ENCODE measurements at regions not wholly inside any gene's neighbourhood (a gene's known extent, or its start where the extent isn't known, plus 50 kb on each side); places are given as distances from the start of the nearest gene placed in this dataset.

- no peak overlapping the region for H3K4me3 ChIP-seq (ENCODE audit: control insufficient read depth, low read depth, low read length)
- DNase-seq (ENCODE audit: low read depth), result no peak
- no peak for TF ChIP-seq CTCF (IDR thresholded peaks at IDR 0.05; ENCODE audit: control insufficient read depth, insufficient read depth, low read depth, low read length, missing control alignments)
These were observed 356.6 kb upstream of the RSPO3 start for GRCh38 chr6:126761854-126762253.

- no peak for TF ChIP-seq CTCF (IDR thresholded peaks at IDR 0.05; ENCODE audit: control insufficient read depth, insufficient read depth, low read depth, low read length, missing control alignments)
- no peak for DNase-seq (ENCODE audit: low read depth)
- no peak overlapping the region for H3K4me3 ChIP-seq (ENCODE audit: control insufficient read depth, low read depth, low read length)
These were observed 354.4 kb upstream of the RSPO3 start for GRCh38 chr6:126764104-126764503.

- DNase-seq (ENCODE audit: low read depth), result no peak
- no peak for TF ChIP-seq CTCF (IDR thresholded peaks at IDR 0.05; ENCODE audit: control insufficient read depth, insufficient read depth, low read depth, low read length, missing control alignments)
- H3K4me3 ChIP-seq (ENCODE audit: control insufficient read depth, low read depth, low read length), result no peak overlapping the region
These were observed 353.8 kb upstream of the RSPO3 start for GRCh38 chr6:126764671-126765070.

GRCh38 chr6:126766820-126767219 lies 351.7 kb upstream of the RSPO3 start:
- DNase-seq (ENCODE audit: low read depth), result no peak
- no peak for TF ChIP-seq CTCF (IDR thresholded peaks at IDR 0.05; ENCODE audit: control insufficient read depth, insufficient read depth, low read depth, low read length, missing control alignments)
- no peak overlapping the region for H3K4me3 ChIP-seq (ENCODE audit: control insufficient read depth, low read depth, low read length)

GRCh38 chr6:126767711-126768110 lies 350.8 kb upstream of the RSPO3 start:
- no peak overlapping the region for H3K4me3 ChIP-seq (ENCODE audit: control insufficient read depth, low read depth, low read length)
- TF ChIP-seq CTCF (IDR thresholded peaks at IDR 0.05; ENCODE audit: control insufficient read depth, insufficient read depth, low read depth, low read length, missing control alignments), result no peak
- no peak for DNase-seq (ENCODE audit: low read depth)

GRCh38 chr6:126770176-126770575 lies 348.3 kb upstream of the RSPO3 start:
- no peak for DNase-seq (ENCODE audit: low read depth)
- TF ChIP-seq CTCF (IDR thresholded peaks at IDR 0.05; ENCODE audit: control insufficient read depth, insufficient read depth, low read depth, low read length, missing control alignments), result no peak
- no peak overlapping the region for H3K4me3 ChIP-seq (ENCODE audit: control insufficient read depth, low read depth, low read length)

Measured in AG09309 (cell line).